ENCODE measurements at regions not wholly inside any gene's neighbourhood (a gene's known extent, or its start where the extent isn't known, plus 50 kb on each side); places are given as distances from the start of the nearest gene placed in this dataset.
"Not testable (repeated sequence)": the region's sequence is repeated elsewhere in the genome, so short reads cannot be mapped to it uniquely, and the experiment has no call there.

DNA sequence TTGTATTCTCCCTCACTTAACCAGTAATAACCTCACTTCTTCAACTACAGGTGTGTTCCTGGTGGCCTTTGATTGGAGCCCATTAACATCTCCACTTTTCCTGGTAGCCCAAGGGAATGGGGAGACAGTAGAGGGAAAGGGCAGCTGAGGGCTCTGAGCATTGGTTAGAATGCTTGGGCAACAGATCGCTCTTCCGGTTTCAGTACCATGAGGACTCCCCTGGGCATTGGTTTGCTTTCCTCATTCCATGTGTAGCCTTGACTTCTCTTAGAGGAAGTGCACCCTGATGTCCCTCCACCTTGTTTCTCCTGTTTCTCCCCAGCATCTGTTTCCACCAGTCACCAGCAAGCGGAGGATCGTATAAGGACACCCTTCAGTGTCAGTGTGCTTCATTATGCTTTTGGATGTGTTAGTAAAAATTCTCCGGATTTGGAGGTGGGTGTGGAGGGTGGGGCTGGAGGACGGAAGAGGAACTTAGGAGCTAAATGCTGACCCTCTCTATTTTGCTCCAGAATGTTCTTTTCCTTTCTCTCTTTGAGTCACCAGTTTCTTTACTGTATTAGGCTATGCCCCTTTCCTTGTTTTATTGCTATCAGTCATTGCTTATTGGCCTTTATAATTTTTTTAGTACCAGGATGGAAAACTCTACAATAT lies 50.6 kb upstream of the ZNG1B start:
- not testable (repeated sequence) for H3K4me3 Mint-ChIP-seq, H3K9me3 Mint-ChIP-seq, H3K27me3 Mint-ChIP-seq, H3K36me3 Mint-ChIP-seq, DNase-seq, H3K27ac Mint-ChIP-seq
- peaks cover 10% of the 10 kb centered on the region for H3K4me1 Mint-ChIP-seq

GRCh38 chr2:113379621-113380020 lies 57.9 kb upstream of the ZNG1B start:
- not testable (repeated sequence) for H3K4me3 Mint-ChIP-seq, H3K27ac Mint-ChIP-seq, DNase-seq, H3K27me3 Mint-ChIP-seq, H3K9me3 Mint-ChIP-seq, H3K36me3 Mint-ChIP-seq, H3K4me1 Mint-ChIP-seq

GRCh38 chr2:113376913-113377445 lies 60.5 kb upstream of the ZNG1B start:
- no peak for DNase-seq
- Mint-ChIP-seq H3K4me1 (peaks cover 8% of the 10 kb centered on the region), H3K4me3 (no peak overlapping the region), H3K9me3 (no peaks in the 10 kb centered on the region), H3K27me3 (peaks cover 4% of the 10 kb centered on the region), H3K36me3 (no peaks in the 10 kb centered on the region), H3K27ac (peak overlapping the region; percentile 42)

DNA sequence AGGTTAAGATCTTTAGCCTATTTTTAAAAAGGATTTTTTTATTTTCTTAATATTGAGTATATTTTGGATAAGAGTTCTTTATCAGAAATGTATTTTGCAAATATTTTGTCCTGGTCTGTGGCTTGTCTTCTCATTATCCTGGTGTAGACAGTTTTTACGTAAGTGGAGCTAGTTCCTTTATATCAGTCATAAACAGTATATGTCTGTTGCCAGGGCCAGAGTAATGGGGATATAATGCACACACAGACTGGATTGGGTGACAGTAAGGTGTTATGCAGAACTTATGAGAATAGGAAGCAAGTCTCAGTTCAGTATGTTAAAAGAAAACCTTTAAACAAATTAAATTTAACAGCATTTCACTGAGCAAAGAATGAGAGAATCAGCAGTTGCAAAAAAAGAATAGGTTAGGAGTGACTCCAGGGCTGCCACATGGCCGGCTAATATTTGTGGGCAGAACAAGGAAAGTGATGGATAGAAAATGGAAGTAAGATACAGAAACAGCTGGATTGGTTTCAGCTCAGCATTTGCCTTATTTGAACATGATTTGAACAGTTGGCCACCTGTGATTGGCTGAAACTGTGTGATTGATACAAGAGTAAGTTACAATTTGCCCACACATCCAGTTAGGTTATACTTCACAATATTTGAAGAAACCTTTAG lies 61.1 kb upstream of the ZNG1B start:
- Mint-ChIP-seq H3K27ac (no peak overlapping the region), H3K4me3 (no peak overlapping the region), H3K27me3 (peaks cover 4% of the 10 kb centered on the region), H3K4me1 (peaks cover 8% of the 10 kb centered on the region), H3K9me3 (no peaks in the 10 kb centered on the region), H3K36me3 (no peaks in the 10 kb centered on the region)
- no peak for DNase-seq

DNA sequence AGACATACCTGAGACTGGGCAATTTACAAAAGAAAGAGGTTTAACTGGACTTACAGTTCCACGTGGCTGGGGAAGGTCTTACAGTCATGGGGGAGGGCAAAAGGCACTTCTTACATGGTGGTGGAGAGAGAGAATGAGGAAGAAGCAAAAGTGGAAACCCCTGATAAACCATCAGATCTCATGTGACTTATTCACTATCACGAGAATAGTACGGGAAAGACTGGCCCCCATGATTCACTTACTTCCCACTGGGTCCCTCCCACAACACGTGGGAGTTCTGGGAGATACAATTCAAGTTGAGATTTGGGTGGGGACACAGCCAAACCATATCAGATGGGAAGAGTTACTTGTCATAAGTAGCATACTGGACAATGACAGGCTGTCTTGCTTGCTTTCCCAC lies 62.6 kb upstream of the ZNG1B start:
- H3K27ac Mint-ChIP-seq, H3K36me3 Mint-ChIP-seq, H3K27me3 Mint-ChIP-seq, H3K9me3 Mint-ChIP-seq, DNase-seq, H3K4me3 Mint-ChIP-seq: not testable (repeated sequence)
- H3K4me1 Mint-ChIP-seq, result peaks cover 14% of the 10 kb centered on the region

GRCh38 chr2:113372258-113372834 lies 65.1 kb upstream of the ZNG1B start:
- H3K27ac Mint-ChIP-seq, H3K27me3 Mint-ChIP-seq, DNase-seq, H3K4me3 Mint-ChIP-seq, H3K36me3 Mint-ChIP-seq, H3K9me3 Mint-ChIP-seq: not testable (repeated sequence)
- peaks cover 13% of the 10 kb centered on the region for H3K4me1 Mint-ChIP-seq

DNA sequence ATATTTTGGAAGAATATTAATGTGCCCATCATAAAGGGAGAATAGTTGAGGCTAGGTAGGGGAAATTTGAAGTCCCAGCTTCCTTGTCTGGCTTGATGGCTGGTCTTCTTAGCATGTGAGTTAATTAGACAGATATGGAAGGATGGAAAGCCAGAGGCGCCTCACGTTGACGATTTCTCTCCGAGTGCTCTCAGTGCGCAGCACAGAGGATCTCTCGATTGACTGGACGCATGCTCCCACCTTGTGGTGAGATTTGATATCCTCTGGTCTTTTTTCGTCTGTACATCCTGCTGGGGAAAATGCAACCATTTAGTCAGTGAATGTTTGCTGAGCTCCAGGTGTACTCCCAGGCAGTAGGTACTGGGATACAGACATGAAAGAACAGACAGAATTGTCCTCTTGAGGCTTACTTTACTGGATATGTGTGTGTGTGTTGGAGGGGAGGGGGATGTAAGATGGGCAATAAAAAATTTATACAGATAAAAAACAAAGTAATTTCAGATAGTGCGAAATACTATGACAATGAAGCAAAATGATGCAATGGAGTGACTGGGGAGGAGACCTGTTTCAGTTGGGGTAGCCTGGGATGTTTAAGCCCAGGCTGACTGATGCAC lies 66.9 kb upstream of the ZNG1B start:
- H3K36me3 Mint-ChIP-seq, result no peaks in the 10 kb centered on the region
- peak; percentile 53 for DNase-seq
- H3K27ac Mint-ChIP-seq, result no peak overlapping the region
- no peak overlapping the region for H3K4me3 Mint-ChIP-seq
- H3K4me1 Mint-ChIP-seq, result peaks cover 6% of the 10 kb centered on the region
- H3K27me3 Mint-ChIP-seq, result no peaks in the 10 kb centered on the region
- H3K9me3 Mint-ChIP-seq, result no peaks in the 10 kb centered on the region

DNA sequence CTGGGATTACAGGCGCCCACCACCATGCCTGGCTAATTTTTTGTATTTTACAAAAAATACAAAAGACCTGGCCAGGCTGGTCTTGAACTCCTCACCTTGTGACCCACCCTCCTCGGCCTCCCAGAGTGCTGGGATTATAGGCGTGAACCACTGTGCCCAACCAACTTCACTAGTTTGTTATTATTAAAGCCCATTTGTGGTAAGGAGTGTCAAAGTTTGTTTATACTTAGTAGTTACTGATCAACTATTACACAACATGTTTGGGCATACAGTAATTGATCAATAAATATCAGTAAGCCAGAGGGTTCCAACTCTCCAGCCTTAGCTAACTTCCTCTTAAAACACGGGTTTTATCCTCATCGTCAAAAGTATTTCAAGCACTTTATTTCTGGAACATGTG lies 67.5 kb upstream of the ZNG1B start:
- Mint-ChIP-seq H3K4me1 (peaks cover 6% of the 10 kb centered on the region), H3K9me3 (no peaks in the 10 kb centered on the region), H3K36me3 (no peaks in the 10 kb centered on the region), H3K27ac (no peak overlapping the region), H3K27me3 (no peaks in the 10 kb centered on the region), H3K4me3 (no peak overlapping the region)
- DNase-seq, result no peak

DNA sequence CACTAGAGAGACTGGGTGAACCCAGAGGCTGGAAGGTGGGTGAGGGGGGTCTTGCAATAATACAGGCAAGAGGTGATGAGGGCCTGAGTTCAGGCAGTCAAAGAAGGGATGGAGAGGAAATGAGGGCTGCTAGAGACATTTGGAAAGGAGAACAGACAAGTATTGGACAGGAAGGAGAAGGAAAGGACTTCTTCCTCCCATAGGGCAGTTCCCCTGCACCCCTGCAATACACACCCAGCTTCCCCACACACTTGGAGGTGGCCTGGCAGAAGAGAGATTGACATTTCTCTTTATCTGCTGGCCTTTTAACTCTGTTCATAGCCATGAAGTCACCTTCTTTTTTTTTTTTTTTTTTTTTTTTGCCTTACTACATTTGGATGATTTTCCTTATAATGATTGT lies 68.9 kb upstream of the ZNG1B start:
- H3K27ac Mint-ChIP-seq, H3K36me3 Mint-ChIP-seq, H3K4me3 Mint-ChIP-seq: not testable (repeated sequence)

GRCh38 chr2:113366821-113367220 lies 70.7 kb upstream of the ZNG1B start:
- not testable (repeated sequence) for H3K4me1 Mint-ChIP-seq, DNase-seq, H3K36me3 Mint-ChIP-seq, H3K9me3 Mint-ChIP-seq, H3K4me3 Mint-ChIP-seq, H3K27me3 Mint-ChIP-seq, H3K27ac Mint-ChIP-seq

More for the DNA sequence above, 68.9 kb upstream of the ZNG1B start:
- not testable (repeated sequence) for H3K9me3 Mint-ChIP-seq, DNase-seq, H3K4me1 Mint-ChIP-seq, H3K27me3 Mint-ChIP-seq

DNA sequence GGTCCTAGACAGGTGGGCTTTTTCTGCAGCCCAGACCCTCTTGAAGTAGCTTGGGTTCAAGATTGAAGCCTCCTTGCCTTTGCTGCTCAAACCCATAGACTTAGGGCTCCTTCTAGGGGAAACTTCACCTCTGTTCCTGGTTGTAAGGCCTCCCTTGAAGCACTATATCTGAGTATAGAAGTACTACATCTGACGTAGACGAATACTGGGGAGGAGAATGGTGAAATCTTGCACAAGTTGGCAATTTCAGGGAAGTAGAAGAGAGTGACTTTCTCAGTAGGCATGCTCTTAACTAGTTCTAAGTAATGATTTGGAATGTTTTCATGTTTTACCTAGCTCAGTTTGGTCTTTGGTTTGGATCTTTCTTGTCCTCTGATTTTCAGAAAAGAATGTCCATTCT lies 71.7 kb upstream of the ZNG1B start:
- H3K9me3 Mint-ChIP-seq, DNase-seq, H3K36me3 Mint-ChIP-seq, H3K27me3 Mint-ChIP-seq, H3K4me3 Mint-ChIP-seq, H3K27ac Mint-ChIP-seq, H3K4me1 Mint-ChIP-seq: not testable (repeated sequence)

DNA sequence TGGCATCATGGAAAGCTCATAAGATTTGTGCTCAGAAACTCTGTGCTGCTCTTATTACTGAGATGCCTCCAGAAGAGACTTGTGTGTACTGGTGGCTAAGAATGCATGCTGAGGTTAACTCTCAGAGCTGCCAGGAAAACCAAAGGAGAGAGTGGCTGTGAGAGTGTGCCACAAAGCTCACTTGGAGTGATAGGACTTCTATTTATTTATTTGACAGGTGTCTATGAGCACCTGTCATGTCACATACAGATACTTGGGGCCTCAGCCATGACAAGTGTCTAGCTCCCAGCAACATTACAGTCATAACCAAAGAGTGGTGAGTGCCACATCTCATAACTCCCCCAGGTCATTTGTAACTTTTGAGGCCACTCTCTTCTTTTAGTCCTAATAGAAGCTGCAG lies 72.2 kb upstream of the ZNG1B start:
- not testable (repeated sequence) for H3K27ac Mint-ChIP-seq, H3K9me3 Mint-ChIP-seq, H3K36me3 Mint-ChIP-seq, H3K4me3 Mint-ChIP-seq, H3K4me1 Mint-ChIP-seq, H3K27me3 Mint-ChIP-seq, DNase-seq

DNA sequence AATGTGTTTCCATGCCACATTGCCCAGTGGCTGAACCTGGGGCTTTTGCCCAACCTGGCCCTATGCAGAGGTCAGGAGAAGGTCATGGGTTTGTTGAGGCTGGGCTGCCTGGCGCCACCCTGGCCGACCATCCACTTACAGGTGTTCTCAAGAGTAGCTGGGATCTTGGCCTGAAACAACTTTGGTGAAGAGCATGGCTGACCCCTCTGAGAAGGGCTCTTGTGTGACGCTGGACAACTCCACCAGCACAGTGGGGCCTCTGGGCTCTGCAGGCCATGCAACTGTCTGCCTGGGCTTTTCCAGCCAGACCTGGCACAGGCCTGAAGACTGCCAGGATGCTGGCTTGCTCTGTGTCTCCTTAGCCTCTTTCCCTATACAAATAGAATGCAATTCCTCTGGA lies 76.4 kb upstream of the ZNG1B start:
- no peak for DNase-seq
- no peaks in the 10 kb centered on the region for H3K9me3 Mint-ChIP-seq
- no peaks in the 10 kb centered on the region for H3K36me3 Mint-ChIP-seq
- peaks cover 13% of the 10 kb centered on the region for H3K4me1 Mint-ChIP-seq
- H3K27ac Mint-ChIP-seq, result no peak overlapping the region
- H3K4me3 Mint-ChIP-seq, result no peak overlapping the region
- no peaks in the 10 kb centered on the region for H3K27me3 Mint-ChIP-seq

- Mint-ChIP-seq H3K4me1 (peaks cover 13% of the 10 kb centered on the region), H3K27ac (no peak overlapping the region), H3K4me3 (no peak overlapping the region), H3K27me3 (no peaks in the 10 kb centered on the region), H3K36me3 (no peaks in the 10 kb centered on the region), H3K9me3 (no peaks in the 10 kb centered on the region)
- no peak for DNase-seq
These were observed 78.3 kb upstream of the PAX8 start for GRCh38 chr2:113357071-113357470.

- H3K27me3 Mint-ChIP-seq, H3K9me3 Mint-ChIP-seq, H3K36me3 Mint-ChIP-seq, H3K4me3 Mint-ChIP-seq, H3K27ac Mint-ChIP-seq, DNase-seq: not testable (repeated sequence)
- H3K4me1 Mint-ChIP-seq, result peaks cover 13% of the 10 kb centered on the region
These were observed 77.6 kb upstream of the PAX8 start for GRCh38 chr2:113356284-113356683.

Data from activated naive CD8-positive, alpha-beta T cell treated with anti-CD3 and anti-CD28 coated beads for 36 hours (primary cell).